ENCODE measurements at regions not wholly inside any gene's neighbourhood (a gene's known extent, or its start where the extent isn't known, plus 50 kb on each side); places are given as distances from the start of the nearest gene placed in this dataset.

DNA sequence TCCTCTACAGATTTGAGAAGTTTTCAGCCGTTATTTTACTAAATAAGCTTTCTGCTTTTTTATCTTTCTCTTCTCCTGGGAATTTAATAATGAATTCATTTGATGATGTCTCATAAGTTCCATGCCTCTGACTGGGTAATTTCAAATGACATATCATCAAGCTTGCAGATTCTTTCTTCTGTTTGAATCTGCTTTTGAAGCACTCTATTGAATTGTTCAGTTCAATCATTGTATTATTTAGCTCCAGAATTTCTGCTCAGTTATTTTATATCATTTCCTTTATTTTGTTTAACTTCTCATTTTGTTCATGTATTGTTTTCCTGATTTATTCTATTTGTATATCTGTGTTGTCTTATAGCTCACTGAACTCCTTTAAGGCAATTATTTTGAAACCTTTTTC, 196.9 kb upstream of the CNTNAP2 start:
- no peak overlapping the region for H3K27ac ChIP-seq (ENCODE audit: low read depth, low read length, poor library complexity, severe bottlenecking)
- no peak overlapping the region for H2AFZ ChIP-seq (ENCODE audit: low read length)
- H3K79me2 ChIP-seq (ENCODE audit: insufficient read depth, low read length) = no peaks in the 10 kb centered on the region
- no peak overlapping the region for H3K9ac ChIP-seq (ENCODE audit: low read length)
- H4K20me1 ChIP-seq (ENCODE audit: insufficient read depth, low read length) = no peaks in the 10 kb centered on the region
- H3K9me3 ChIP-seq (ENCODE audit: low read length) = peaks cover 13% of the 10 kb centered on the region
- H3K9me2 ChIP-seq (ENCODE audit: low read depth, low read length) = no peaks in the 10 kb centered on the region
- H3K27me3 ChIP-seq (ENCODE audit: insufficient read depth, low read length) = no peaks in the 10 kb centered on the region
- TF ChIP-seq, protein P1, sequence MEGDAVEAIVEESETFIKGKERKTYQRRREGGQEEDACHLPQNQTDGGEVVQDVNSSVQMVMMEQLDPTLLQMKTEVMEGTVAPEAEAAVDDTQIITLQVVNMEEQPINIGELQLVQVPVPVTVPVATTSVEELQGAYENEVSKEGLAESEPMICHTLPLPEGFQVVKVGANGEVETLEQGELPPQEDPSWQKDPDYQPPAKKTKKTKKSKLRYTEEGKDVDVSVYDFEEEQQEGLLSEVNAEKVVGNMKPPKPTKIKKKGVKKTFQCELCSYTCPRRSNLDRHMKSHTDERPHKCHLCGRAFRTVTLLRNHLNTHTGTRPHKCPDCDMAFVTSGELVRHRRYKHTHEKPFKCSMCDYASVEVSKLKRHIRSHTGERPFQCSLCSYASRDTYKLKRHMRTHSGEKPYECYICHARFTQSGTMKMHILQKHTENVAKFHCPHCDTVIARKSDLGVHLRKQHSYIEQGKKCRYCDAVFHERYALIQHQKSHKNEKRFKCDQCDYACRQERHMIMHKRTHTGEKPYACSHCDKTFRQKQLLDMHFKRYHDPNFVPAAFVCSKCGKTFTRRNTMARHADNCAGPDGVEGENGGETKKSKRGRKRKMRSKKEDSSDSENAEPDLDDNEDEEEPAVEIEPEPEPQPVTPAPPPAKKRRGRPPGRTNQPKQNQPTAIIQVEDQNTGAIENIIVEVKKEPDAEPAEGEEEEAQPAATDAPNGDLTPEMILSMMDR (IDR thresholded peaks at IDR 0.05; ENCODE audit: low read length) = no peak
- TF ChIP-seq EZH2 (IDR thresholded peaks at IDR 0.05; ENCODE audit: borderline replicate concordance, low read length) = no peak
- H3K36me3 ChIP-seq (ENCODE audit: insufficient read depth, low read length) = no peaks in the 10 kb centered on the region
- H3F3A ChIP-seq (ENCODE audit: insufficient read depth, low read length) = no peaks in the 10 kb centered on the region
- no peak overlapping the region for H3K4me2 ChIP-seq (ENCODE audit: low read length)
- H3K4me3 ChIP-seq (ENCODE audit: low read depth, low read length, poor library complexity, severe bottlenecking) = no peak overlapping the region
- no peaks in the 10 kb centered on the region for H3K4me1 ChIP-seq (ENCODE audit: insufficient read depth, low read length, severe bottlenecking)

DNA sequence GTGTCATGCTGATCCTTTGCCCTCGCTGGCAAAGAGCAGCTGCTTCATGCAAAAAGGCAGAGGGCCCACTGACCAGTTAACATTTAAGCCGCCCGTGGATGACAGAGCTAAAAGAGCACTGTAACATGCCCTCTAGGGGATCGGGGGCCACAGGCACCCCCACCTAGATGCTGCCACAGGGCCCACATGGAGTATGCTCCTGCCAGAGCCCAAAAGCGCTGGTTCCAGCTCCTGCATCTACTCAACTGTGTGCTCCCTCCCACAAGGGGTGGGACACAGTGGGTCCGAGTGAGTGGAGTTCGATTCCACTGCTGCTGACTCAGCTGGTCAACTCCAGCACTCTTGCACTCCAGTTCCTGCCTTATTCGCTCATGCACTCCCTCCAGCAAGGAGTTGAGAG, 199.8 kb upstream of the CNTNAP2 start:
- H3K4me2 ChIP-seq (ENCODE audit: low read length) = no peak overlapping the region
- H3K4me1 ChIP-seq (ENCODE audit: insufficient read depth, low read length, severe bottlenecking) = no peaks in the 10 kb centered on the region
- H3K9ac ChIP-seq (ENCODE audit: low read length) = no peak overlapping the region
- H3K9me2 ChIP-seq (ENCODE audit: low read depth, low read length) = no peaks in the 10 kb centered on the region
- no peak overlapping the region for H2AFZ ChIP-seq (ENCODE audit: low read length)
- H3K9me3 ChIP-seq (ENCODE audit: low read length) = peaks cover 13% of the 10 kb centered on the region
- no peaks in the 10 kb centered on the region for H3K27me3 ChIP-seq (ENCODE audit: insufficient read depth, low read length)
- no peaks in the 10 kb centered on the region for H3F3A ChIP-seq (ENCODE audit: insufficient read depth, low read length)
- no peak overlapping the region for H3K4me3 ChIP-seq (ENCODE audit: low read depth, low read length, poor library complexity, severe bottlenecking)
- H3K36me3 ChIP-seq (ENCODE audit: insufficient read depth, low read length) = no peaks in the 10 kb centered on the region
- TF ChIP-seq EZH2 (IDR thresholded peaks at IDR 0.05; ENCODE audit: borderline replicate concordance, low read length) = no peak
- TF ChIP-seq, protein P1 (IDR thresholded peaks at IDR 0.05; ENCODE audit: low read length) = no peak
- no peaks in the 10 kb centered on the region for H4K20me1 ChIP-seq (ENCODE audit: insufficient read depth, low read length)
- H3K27ac ChIP-seq (ENCODE audit: low read depth, low read length, poor library complexity, severe bottlenecking) = no peak overlapping the region
- no peaks in the 10 kb centered on the region for H3K79me2 ChIP-seq (ENCODE audit: insufficient read depth, low read length)

DNA sequence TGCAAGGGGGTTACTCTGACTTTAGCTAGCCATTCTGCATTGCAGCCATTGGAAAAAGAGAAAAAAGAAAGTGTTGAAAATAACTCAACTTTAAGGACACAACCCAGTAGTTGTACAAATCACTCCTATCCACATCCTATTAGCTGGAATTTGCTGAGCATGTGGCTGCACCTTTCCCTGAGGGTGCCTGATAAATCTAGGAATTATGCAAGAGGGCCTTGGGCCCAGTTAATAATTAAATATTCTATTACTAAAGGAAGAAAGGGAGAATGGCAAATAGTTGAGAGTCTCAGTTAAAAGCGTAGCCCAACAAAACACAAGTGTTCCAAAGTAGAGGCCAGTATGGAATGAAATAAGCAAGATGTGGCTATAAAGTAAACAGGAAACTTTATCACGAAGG, 200.9 kb upstream of the CNTNAP2 start:
- no peak overlapping the region for H3K4me3 ChIP-seq (ENCODE audit: low read depth, low read length, poor library complexity, severe bottlenecking)
- H3K9me2 ChIP-seq (ENCODE audit: low read depth, low read length) = no peaks in the 10 kb centered on the region
- no peak overlapping the region for H2AFZ ChIP-seq (ENCODE audit: low read length)
- H3F3A ChIP-seq (ENCODE audit: insufficient read depth, low read length) = no peaks in the 10 kb centered on the region
- H3K4me2 ChIP-seq (ENCODE audit: low read length) = no peak overlapping the region
- no peak for TF ChIP-seq EZH2 (IDR thresholded peaks at IDR 0.05; ENCODE audit: borderline replicate concordance, low read length)
- TF ChIP-seq, protein P1 (IDR thresholded peaks at IDR 0.05; ENCODE audit: low read length) = no peak
- peaks cover under 1% of the 10 kb centered on the region for H3K4me1 ChIP-seq (ENCODE audit: insufficient read depth, low read length, severe bottlenecking)
- H3K9me3 ChIP-seq (ENCODE audit: low read length) = peaks cover 13% of the 10 kb centered on the region
- H3K9ac ChIP-seq (ENCODE audit: low read length) = no peak overlapping the region
- H4K20me1 ChIP-seq (ENCODE audit: insufficient read depth, low read length) = no peaks in the 10 kb centered on the region
- H3K79me2 ChIP-seq (ENCODE audit: insufficient read depth, low read length) = no peaks in the 10 kb centered on the region
- no peaks in the 10 kb centered on the region for H3K27me3 ChIP-seq (ENCODE audit: insufficient read depth, low read length)
- no peak overlapping the region for H3K27ac ChIP-seq (ENCODE audit: low read depth, low read length, poor library complexity, severe bottlenecking)
- no peaks in the 10 kb centered on the region for H3K36me3 ChIP-seq (ENCODE audit: insufficient read depth, low read length)

All from OCI-LY1 (cell line).